Activated CD4-positive, CD25-positive, alpha-beta regulatory T cell treated with anti-CD3 and anti-CD28 coated beads, Interleukin-2, amount 50 U/mL, for 24 hours (primary cell): ENCODE measurements at regions not wholly inside any gene's neighbourhood (a gene's known extent, or its start where the extent isn't known, plus 50 kb on each side); places are given as distances from the start of the nearest gene placed in this dataset.
"Not testable (repeated sequence)": the region's sequence is repeated elsewhere in the genome, so short reads cannot be mapped to it uniquely, and the experiment has no call there.

ENCODE experiments used
- ATAC-seq, 2 donors: fragments of 150-1000 bp; cut with Tn5 transposase; one replicate each; pipeline ENCODE4 v1.10.0; 2021; ENCODE audit warnings: mild to moderate bottlenecking in 1 of 2, moderate library complexity in 1 of 2

DNA sequence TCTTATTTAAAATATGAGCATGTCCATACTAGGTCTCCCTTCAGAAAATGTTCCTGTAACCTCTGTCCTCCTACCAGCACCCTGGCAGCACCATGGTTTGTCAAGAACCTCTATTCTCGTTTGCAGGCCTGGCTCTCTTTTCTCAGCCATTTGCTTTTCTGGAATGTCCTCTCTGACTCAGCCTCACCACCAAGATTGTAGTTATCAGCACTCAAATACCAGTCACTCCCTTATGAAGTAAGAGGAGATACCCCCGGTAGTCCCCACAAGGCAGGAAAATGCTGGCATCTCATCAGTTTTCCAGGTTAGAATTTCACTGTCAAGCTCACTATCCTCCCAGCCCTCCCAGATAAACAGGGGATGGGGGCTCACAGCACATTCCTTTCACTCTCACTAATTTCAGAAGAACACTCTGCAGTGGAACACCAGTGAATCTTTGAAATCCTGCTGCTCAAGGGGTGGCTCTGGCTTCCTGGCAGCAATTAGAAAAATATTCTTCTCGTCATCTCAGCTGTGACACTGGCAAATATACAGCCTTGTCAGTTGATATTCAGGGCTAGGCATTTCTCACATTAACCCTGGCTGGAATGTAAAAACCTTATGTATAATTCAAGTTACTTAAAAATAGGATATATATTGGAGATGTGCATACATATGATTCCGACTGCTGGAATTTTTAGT, 129.2 kb downstream of the TBX18 start:
- ATAC-seq, result no peak

DNA sequence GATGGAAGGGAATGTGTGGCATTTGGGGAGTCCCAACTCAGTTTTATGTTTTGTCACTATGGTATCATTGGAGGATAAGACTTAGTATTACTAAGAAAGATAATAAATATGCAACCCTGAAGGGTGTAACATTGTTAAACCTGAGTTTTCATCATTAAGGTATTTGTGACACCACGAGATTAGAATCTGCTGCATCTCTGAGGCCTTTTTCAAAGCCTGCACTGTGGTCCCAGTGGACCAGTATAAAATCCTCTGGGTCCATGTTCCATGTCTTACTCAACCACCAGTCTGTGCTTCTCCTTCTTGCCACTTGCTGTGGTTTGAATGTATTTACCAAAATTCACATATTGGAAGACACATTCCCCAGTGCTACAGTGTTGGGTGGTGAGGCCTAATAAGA, 130.6 kb downstream of the TBX18 start:
- peak in 1 of 2 donors; percentile 5 for ATAC-seq

DNA sequence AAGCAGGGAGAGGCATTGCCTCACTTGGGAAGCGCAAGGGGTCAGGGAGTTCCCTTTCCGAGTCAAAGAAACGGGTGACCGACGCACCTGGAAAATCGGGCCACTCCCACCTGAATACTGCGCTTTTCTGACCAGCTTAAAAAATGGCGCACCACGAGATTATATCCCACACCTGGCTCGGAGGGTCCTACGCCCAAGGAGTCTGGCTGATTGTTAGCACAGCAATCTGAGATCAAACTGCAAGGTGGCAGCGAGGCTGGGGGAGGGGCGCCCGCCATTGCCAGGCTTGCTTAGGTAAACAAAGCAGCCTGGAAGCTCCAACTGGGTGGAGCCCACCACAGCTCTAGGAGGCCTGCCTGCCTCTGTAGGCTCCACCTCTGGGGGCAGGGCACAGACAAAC, 137.9 kb downstream of the TBX18 start:
- ATAC-seq, result not testable (repeated sequence)

DNA sequence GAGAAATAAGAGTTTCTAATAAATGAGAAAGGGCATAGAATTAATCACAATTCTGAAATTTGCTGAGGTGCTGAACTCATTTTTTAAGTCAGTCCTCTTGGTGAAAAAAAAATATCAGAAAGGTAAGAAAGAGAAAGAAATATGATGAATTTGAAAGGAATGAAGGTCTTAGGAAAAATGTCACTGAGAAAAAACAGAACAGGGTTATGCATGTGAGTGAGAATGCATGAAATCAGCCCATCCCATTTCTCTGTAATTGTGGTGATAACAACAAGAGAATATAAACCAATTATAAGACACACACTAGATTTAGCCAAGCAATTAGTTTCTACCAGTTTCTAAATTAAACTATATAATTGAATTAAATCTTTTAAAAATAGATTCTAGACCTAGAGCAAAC, 138.9 kb downstream of the TBX18 start:
- ATAC-seq, result no peak

DNA sequence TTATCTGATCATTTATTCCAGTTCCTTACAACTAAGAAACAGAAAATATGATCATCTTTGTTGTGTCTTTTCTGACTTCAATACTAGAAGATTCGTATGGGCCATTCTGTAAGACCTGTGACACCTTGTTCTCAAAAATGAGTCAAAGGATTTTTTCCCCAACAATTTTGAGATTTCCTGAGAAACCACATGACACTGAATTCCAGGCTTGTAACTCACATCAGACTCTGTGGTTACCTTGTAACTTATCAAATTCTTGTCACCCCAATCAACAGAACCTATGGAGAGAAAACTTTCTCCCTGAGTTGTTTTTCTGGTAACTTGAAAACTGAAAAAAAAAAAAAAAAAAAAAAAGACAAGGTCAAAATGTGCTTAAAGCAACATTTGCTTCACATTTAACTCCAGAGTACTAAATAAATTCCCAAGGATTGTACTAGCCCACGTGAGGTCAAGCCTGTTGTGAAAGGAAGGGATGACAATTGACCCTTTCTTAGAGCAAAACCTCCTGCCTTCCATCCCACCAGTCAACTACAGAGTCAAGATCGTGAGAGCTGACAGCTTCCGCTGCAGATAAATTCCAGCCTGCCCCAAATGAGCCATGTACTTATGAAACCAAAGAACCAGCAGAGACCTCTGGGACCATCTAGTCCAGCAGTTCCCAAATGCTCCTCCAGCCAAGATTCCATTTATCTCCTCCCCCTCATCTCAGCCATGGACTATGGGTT, 140.3 kb downstream of the TBX18 start:
- ATAC-seq, result no peak

DNA sequence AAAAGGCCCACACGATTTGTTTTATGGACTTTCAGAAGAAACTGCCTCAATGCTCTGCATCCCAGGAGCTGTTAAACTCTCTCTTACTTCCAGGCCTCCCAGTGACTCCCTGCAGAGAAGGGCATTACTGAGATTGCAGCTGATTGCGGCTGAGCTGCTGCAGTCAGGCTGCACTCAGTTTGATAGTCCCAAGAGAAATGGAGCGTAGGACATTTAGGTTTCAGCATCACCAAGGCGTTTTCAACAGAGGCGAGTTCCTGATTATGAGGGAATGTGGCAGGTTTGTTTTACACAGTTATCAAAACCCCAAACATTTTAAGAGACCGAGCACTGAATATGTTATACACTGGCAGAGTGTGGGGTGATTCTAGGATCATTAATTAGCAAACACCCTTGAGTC, 145.6 kb downstream of the TBX18 start:
- no peak for ATAC-seq

DNA sequence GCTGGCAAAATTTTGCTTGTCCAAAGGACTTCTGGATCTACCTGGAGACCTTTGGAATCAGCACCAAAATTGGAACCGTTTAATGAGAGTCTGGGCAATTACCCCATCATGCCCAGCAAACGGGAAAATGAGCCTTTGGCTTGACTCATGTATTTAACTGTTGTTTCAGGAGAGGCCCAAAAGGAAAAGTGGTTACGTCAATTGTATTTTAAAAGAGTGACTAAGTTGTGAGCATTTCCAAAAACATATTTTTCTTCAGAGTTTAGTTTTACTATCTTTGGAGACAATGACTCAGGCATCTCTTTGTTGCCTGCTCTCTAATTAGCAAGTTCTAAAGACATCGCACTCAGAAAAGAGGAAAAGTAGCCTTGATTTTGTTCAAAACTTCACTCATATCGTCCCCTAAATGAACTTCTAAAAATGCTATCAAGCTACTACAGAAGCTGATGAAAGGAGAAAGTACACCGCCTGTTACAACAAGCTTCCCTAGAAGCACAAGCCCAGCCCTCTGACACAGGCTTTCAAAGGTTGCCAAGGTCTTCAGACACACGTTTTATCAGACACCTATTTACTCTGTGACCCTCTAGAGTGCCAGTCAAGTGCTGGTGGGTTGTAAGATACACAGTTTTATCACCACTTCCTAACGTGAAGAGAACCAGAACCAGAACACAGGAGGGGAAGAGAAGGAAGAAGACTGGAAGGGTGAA, 146.2 kb downstream of the TBX18 start:
- no peak for ATAC-seq

DNA sequence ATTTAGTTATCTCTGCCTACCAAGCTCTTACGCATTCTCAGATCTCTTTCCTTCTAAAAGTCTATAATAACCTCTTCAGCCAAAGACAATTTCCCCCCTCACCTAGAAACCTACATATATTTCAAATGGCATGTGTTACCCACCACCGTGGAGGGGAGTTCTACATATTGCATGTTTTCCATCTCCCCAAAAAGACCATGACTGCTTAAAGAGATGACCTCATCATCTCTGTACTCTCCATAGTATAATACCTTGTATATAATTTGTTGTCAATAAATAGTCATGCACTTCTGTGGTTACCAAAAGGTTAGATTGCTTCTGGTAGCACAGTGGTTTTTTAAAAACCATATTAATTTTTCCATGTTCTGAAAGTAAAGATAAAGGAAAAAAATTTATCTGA, 148.4 kb downstream of the TBX18 start:
- ATAC-seq, result no peak

DNA sequence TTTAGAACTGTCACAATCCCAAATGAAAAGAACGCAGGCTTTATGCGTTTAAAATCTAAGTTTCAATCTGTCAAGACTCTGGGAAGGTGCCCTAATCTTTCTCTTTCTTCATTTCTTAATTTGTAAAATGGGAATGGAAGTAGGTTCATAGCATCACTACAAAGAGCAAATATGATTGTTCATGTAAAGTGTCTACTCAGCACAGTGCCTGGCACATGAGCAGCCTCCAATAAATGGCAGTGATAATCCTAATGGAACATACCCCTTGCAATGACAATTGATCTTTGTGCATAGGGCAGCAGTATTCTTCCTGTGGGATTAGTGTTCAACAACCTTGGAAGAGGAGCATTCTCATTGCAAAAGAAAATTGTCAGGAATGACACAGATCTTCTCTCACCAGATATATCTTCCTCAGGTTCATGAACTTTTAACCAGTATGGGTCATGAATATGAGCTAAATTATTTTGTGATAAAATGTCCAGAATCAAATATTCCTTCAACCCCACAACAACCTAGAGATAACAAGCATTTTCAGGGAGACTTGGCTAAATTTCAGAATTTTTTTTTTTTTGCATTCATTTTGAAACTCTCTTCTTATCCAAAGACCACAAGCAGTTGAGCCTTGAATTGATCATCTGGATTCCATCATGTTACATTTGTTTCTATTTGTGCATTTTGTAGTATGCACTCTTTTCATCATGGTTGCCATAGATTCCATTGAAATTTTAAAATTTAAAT, 149.1 kb downstream of the TBX18 start:
- no peak for ATAC-seq

DNA sequence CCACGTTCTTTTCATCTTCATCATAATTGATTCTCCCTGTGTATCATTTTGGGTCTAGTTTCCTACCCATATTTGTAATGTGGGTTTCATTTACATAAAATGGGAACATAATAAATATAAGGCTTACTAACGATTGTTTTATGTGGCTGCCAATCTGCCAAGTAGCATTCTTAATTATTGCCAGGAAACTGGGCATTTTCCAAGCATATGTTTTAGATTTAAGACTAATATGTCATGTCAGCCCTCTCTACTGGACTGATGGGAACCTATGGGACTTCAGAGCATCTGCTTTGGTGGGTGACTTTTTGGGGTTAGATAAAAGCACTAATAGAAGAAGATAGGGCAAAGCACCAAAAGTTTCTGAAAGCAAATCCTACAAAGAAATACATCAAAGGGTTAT, 157.5 kb downstream of the TBX18 start:
- ATAC-seq, result no peak

DNA sequence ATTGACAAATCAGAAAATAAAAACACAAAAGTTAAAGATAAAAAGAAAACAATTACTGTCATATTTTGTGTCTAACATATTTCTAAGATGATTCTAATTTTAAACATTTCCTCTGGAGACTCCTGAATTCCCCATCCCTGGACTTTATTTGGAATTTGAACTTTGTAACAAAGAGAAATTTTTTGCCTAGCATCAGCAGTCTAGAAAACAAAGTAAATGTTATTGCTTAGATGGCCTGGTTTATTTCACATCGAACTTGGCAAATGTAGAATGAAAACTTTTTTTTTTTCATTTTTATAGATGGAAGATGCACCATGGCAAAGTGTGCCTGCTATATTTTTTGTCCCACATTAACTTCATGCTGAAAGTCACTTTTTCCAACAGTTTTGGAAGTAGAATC, 159.1 kb downstream of the TBX18 start:
- no peak for ATAC-seq

DNA sequence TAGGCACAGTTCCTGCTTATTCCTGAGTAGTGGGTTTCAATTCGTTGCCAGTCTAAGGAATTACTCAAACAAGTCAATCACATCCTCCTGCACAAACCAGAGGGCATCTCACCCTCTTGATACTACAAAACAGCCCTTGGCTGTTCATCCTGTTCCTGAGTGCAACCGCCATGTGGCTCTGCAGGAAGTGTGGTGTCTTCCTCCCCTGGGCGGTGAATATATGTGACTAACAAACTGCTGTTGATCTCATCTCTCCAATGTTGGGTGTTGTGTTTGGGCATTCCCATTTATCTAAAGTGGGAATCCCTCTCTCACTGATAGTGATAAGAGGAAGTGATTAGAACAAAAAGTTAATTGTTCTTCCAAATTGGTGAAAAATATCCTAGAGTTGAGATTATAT, 163.0 kb downstream of the TBX18 start:
- ATAC-seq, result no peak

DNA sequence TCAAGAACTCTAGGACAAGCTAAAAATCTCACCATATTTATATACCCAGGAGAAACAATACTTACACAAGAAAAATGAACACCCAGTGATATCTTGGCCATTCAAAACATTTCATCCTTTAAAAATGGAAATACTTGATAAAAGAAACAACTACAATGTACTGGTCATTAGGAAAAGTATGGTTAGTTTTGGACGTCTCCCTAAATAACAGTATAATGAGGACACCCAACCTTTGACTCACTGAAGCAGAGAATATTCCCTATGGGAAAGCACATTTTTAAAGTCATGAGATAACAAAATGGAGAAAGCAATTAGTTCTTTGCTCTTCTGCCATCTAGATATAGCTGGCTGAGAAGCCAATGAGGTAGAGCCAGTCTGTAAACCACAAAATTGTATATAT, 164.4 kb downstream of the TBX18 start:
- ATAC-seq, result no peak

DNA sequence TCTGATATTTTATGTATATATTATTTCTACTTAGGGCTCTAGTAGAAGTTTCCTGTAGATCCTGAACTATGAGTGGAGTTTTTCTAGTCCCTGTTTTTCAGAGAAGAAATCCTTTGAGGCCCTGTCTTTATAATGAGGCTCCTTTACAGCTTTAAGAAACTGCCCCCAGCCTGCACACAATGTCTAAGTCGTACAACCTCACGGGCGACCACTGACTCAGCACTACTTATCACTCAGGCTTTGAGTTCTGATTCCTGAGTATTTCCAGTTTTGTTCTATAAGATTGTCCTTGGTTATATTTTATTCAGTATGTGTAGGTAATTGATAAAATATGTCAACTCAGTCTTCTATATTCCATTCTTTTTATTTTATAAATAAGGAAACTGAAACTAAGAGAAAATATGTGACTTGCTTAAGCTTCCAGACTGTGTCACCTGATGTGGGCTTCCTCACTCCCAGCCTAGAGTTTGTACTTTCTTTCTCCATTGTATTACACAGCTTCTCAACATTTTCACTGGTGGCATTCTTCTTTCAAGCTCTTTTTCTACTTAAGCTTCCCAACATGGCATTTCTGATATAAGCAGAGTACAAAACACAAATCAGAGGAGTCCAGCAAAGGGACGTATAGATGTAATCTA, 167.0 kb downstream of the TBX18 start:
- ATAC-seq, result no peak

DNA sequence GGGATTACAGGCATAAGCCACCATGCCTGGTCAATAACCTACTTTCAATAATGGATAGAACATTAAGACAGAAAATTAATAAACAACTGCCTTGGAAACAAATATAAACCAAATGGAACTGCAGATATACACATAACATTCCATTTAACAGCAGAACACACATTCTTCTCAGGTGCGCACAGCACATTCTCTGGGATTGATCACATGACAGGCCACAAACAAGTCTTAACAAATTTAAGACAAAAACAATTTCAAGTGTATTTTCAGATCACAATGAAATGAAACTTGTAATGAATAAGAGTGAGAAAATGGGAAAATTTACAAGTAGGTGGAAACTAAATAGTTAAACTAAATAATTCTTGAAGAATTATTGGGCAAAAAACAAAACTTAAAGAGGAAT, 167.9 kb downstream of the TBX18 start:
- no peak for ATAC-seq

DNA sequence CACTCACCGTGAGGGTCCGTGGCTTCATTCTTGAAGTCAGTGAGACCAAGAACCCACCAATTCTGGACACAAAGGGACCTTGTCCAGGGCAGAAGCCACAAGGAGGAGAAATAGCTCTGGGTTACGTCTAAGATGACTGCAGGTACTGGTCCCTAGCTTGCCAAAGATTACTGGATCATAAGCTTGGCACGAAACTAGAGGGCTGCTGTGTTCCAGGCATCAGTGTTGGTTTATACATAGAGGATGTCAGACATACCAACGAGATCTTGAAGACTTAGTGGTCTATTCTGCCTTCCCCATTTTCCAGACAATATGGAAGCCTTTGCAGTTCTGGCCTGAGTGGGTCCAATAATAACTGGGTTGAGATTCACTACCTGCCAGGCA, 175.7 kb downstream of the TBX18 start:
- no peak for ATAC-seq

DNA sequence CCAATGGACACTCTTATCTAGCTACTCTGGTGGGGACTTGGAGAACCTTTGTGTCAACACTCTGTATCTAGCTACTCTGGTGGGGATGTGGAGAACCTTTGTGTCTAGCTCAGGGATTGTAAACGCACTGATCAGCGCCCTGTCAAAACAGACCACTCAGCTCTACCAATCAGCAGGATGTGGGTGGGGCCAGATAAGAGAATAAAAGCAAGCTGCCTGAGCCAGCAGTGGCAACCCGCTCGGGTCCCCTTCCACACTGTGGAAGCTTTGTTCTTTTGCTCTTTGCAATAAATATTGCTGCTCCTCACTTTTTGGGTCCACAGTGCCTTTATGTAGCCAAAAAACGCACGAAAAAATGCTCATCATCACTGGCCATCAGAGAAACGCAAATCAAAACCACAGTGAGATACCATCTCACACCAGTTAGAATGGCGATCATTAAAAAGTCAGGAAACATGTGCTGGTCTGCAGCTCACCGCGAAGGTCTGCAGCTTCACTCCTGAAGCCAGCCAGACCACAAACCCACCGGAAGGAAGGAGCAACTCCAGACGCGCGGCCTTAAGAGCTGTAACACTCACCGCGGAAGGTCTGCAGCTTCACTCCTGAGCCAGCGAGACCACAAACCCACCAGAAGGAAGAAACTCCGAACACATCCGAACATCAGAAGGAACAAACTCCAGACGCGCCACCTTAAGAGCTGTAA, 176.3 kb downstream of the TBX18 start:
- ATAC-seq, result not testable (repeated sequence)

DNA sequence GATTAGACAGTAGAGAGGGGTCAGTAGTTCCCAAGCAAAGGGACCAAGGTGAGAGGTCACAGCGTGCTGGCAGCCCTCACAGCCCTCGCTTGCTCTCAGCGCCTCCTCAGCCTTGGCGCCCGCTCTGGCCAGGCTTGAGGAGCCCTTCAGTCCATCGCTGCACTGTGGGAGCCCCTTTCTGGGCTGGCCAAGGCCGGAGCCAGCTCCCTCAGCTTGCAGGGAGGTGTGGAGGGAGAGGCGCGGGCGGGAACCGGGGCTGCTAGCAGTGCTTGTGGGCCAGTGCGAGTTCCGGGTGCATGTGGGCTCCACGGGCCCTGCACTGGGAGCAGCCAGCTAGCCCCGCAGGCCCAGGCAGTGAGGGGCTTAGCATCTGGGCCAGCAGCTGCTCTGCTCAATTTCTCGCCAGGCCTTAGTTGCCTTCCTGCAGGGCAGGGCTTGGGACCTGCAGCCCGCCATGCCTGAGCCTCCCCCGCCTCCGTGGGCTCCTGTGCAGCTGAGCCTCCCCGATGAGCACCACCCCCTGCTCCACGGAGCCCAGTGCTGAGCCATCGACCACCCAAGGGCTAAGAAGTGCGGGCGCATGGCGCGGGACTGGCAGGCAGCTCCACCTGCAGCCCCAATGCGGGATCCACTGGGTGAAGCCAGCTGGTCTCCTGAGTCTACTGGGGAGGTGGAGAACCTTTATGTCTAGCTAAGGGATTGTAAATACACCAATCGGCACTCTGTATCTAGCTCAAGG, 177.0 kb downstream of the TBX18 start:
- not testable (repeated sequence) for ATAC-seq

DNA sequence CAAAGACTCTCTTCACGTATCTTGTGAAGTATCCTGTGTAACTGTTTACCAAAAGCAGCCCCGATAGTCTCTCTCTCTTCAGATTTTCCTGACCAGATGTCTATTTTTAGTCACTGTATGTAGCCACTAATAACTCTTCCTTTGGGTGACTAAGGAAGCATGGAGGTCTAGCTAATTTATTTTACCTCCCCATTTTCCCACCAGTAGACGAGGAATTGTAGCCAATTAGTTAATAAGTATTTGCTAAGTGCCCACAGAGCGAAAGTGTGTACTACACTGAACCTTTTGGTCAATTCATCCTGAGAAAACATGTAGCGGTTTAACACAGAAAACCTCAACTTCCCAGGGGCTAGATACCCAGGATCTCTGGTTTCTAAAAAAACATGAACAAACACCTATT, 180.6 kb downstream of the TBX18 start:
- no peak for ATAC-seq

DNA sequence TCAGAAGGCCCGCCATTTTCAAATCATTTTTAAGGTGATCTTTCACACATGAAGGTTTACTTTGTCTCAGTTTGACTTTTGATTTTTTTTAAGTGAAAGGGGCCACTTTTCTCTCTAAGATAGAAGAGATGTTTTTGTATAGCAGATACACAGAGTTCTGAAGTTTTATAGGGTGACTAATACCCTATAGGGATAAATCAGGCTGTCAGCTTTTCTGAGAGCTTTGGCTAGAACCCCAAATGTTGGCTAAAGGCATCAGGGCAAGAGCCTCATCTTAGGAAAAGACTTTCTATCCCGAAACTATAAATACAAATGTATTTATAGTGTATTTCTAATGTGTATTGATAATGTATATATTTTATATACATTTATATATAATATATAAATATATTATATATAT, 181.4 kb downstream of the TBX18 start:
- ATAC-seq, result no peak

DNA sequence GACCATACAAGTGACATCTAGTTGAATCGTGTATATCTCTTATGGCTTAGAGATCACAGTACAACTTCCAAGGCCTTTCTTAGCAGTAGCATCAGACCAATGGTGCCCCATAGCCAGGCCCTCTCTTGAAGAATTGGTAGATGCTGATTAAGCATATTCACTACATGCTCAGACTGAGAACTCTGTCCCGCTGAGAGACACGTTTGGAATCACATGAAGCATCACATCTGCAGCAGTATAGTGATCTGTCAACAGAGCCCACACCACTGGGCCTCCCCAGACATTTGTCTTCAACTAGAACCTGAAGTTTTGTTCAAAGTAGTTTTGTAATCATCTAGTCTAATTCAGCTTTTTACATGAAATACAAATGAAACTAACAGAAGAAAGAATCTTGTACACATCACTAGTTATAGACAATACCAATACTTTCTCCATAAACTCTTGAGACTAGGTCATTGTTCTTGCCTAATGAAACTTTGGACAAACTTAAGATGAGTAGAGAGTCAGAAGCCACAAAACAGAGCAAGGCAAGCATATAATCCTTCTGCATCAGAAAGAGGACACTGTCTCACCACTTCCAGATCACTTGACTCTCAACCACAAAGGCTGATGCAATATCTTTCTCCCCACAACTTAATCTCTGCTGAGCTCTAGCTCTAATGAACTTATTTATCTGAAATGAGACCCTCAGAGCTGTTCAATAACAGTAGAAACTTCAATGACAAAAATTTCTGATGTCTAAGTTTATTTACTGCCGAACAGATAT, 182.7 kb downstream of the TBX18 start:
- ATAC-seq, result no peak
